ENCODE measurements at regions not wholly inside any gene's neighbourhood (a gene's known extent, or its start where the extent isn't known, plus 50 kb on each side); places are given as distances from the start of the nearest gene placed in this dataset.

GRCh38 chr9:89797255-89797654, 192.4 kb downstream of the GADD45G start:
- TF ChIP-seq EZH2 (IDR thresholded peaks at IDR 0.05; ENCODE audit: borderline replicate concordance, low read length) (no peak), CTCF (conservative IDR thresholded peaks at IDR 0.05 in 1 of 2, IDR thresholded peaks at IDR 0.05 in 1 of 2; ENCODE audit: extremely low read depth in 1 of 2, insufficient read depth in 1 of 2, low read depth in 1 of 2, low read length in 2 of 2) (no peak)

All from mammary epithelial cell (primary cell).